ENCODE measurements at regions not wholly inside any gene's neighbourhood (a gene's known extent, or its start where the extent isn't known, plus 50 kb on each side); places are given as distances from the start of the nearest gene placed in this dataset.

- no peaks in the 10 kb centered on the region for H3K4me1 ChIP-seq (ENCODE audit: control insufficient read depth, extremely low read depth, insufficient read depth, low read length)
- H3K36me3 ChIP-seq (ENCODE audit: control insufficient read depth in 2 of 2, extremely low read depth in 1 of 2, insufficient read depth in 2 of 2, low read length in 2 of 2) = no peaks in the 10 kb centered on the region
- H3K9me3 ChIP-seq (replicated peaks; ENCODE audit: control insufficient read depth, insufficient read depth, low read length) = no peaks in the 10 kb centered on the region
- ChIA-PET POLR2A (no interaction called here), CTCF (no interaction called here)
- no peaks in the 10 kb centered on the region for H4K20me1 ChIP-seq (replicated peaks; ENCODE audit: control insufficient read depth, extremely low read depth, insufficient read depth, low read length)
- H2AFZ ChIP-seq (ENCODE audit: low read depth, low read length) = no peak overlapping the region
- H3K27ac ChIP-seq (ENCODE audit: insufficient read depth, low read depth, low read length) = no peak overlapping the region
- H3K4me3 ChIP-seq (replicated peaks in 1 of 3; ENCODE audit: insufficient read depth in 1 of 3, low read depth in 1 of 3, low read length in 3 of 3) = no peak overlapping the region
- H3K27me3 ChIP-seq (ENCODE audit: control insufficient read depth in 2 of 2, insufficient read depth in 2 of 2, low read length in 2 of 2) = no peaks in the 10 kb centered on the region
- H3K9me1 ChIP-seq (replicated peaks; ENCODE audit: control insufficient read depth, extremely low read depth, insufficient read depth, low read length) = no peaks in the 10 kb centered on the region
- no peak overlapping the region for H3K9ac ChIP-seq (replicated peaks; ENCODE audit: extremely low read depth, insufficient read depth, low read length)
- no peak for DNase-seq (ENCODE audit: low read depth, low spot score)
- BruUV-seq (replicated peaks) = no TSS peak
- dilution Hi-C loops (cut with MboI; ENCODE audit: extremely low pct_ligation_motif_present, low sequenced_read_pairs) = no loop called here
- TF ChIP-seq MYC (IDR thresholded peaks at IDR 0.05; ENCODE audit: low read depth, low read length) = no peak
- TF ChIP-seq POLR2A (IDR thresholded peaks at IDR 0.05; ENCODE audit: low read depth, low read length) = no peak
- no peak for TF ChIP-seq EZH2 (IDR thresholded peaks at IDR 0.05; ENCODE audit: borderline replicate concordance, low read depth, low read length, severe bottlenecking)
- TF ChIP-seq FOS (IDR thresholded peaks at IDR 0.05; ENCODE audit: borderline replicate concordance, insufficient read depth, low read length) = no peak
- TF ChIP-seq GATA2 (IDR thresholded peaks at IDR 0.05; ENCODE audit: insufficient read depth, insufficient read length, low read depth, low read length) = no peak
- no peak for TF ChIP-seq JUN (IDR thresholded peaks at IDR 0.05; ENCODE audit: borderline replicate concordance, insufficient read depth, insufficient read length, low read depth)
- TF ChIP-seq MAX (IDR thresholded peaks at IDR 0.05; ENCODE audit: insufficient read depth, insufficient read length) = no peak
- no peak for TF ChIP-seq POLR2AphosphoS5 (IDR thresholded peaks at IDR 0.05; ENCODE audit: insufficient read depth, low read depth, low read length)
- TF ChIP-seq CTCF (IDR thresholded peaks at IDR 0.05; ENCODE audit: extremely low read depth in 1 of 2, insufficient read depth in 1 of 2, low read depth in 1 of 2, low read length in 2 of 2) = no peak
- H3K4me2 ChIP-seq (ENCODE audit: insufficient read depth, low read length) = no peak overlapping the region
- FAIRE-seq = no peak
- H3K79me2 ChIP-seq (ENCODE audit: control insufficient read depth, insufficient read depth, low read length) = no peaks in the 10 kb centered on the region
- intact Hi-C loops (cut with micrococcal nuclease) = no loop called here
Measured at GRCh38 chr11:96614101-96614500, 224.3 kb downstream of the JRKL start.

Measured in endothelial cell of umbilical vein (primary cell).